ENCODE measurements at regions not wholly inside any gene's neighbourhood (a gene's known extent, or its start where the extent isn't known, plus 50 kb on each side); places are given as distances from the start of the nearest gene placed in this dataset.

- Histone ChIP-seq H3K27ac (no peak overlapping the region), H3K9me3 (no peaks in the 10 kb centered on the region), H3K36me3 (ENCODE audit: low read depth, missing control alignments) (no peaks in the 10 kb centered on the region), H3K27me3 (no peaks in the 10 kb centered on the region), H3K4me3 (no peak overlapping the region), H3K4me1 (no peaks in the 10 kb centered on the region)
- whole genome bisulfite sequencing, 2 donors = 77 to 88% methylated on average over 3 of the region's 3 CpGs
- no peak for DNase-seq
- no peak for TF ChIP-seq POLR2A (IDR thresholded peaks at IDR 0.05)
- TF ChIP-seq CTCF (IDR thresholded peaks at IDR 0.05) = no peak
- intact Hi-C loops (cut with DNase I; ENCODE audit: low total_unique reads) = no loop called here
Observed at GRCh38 chr10:3229815-3230214, 57.2 kb upstream of the PITRM1 start.

GRCh38 chr10:3228629-3228945 lies 56.0 kb upstream of the PITRM1 start:
- Histone ChIP-seq H3K36me3 (ENCODE audit: low read depth, missing control alignments) (no peaks in the 10 kb centered on the region), H3K27me3 (no peaks in the 10 kb centered on the region), H3K4me1 (no peaks in the 10 kb centered on the region), H3K9me3 (no peaks in the 10 kb centered on the region), H3K4me3 (no peak overlapping the region), H3K27ac (no peak overlapping the region)
- no peak for DNase-seq
- TF ChIP-seq CTCF (IDR thresholded peaks at IDR 0.05) (no peak), POLR2A (IDR thresholded peaks at IDR 0.05) (no peak)
- WGBS, 2 donors = 82 to 85% methylated on average over 10 of the region's 10 CpGs
- intact Hi-C loops (cut with DNase I; ENCODE audit: low total_unique reads) = no loop called here

- no peak for TF ChIP-seq CTCF (IDR thresholded peaks at IDR 0.05)
- TF ChIP-seq POLR2A (IDR thresholded peaks at IDR 0.05) = no peak
Observed at GRCh38 chr10:3226960-3227744, 54.6 kb upstream of the PITRM1 start.

GRCh38 chr10:3225561-3225960 lies 53.0 kb upstream of the PITRM1 start:
- 78 to 81% methylated on average over 3 of the region's 3 CpGs for WGBS, 2 donors
- Histone ChIP-seq H3K4me3 (no peak overlapping the region), H3K27ac (no peak overlapping the region), H3K27me3 (no peaks in the 10 kb centered on the region), H3K36me3 (ENCODE audit: low read depth, missing control alignments) (no peaks in the 10 kb centered on the region), H3K9me3 (no peaks in the 10 kb centered on the region), H3K4me1 (no peaks in the 10 kb centered on the region)
- no peak for DNase-seq
- TF ChIP-seq CTCF (IDR thresholded peaks at IDR 0.05) (no peak), POLR2A (IDR thresholded peaks at IDR 0.05) (no peak)
- intact Hi-C loops (cut with DNase I; ENCODE audit: low total_unique reads) = no loop called here

More at GRCh38 chr10:3226960-3227744, 54.6 kb upstream of the PITRM1 start:
- 34 to 38% methylated on average over 11 of the region's 11 CpGs for WGBS, 2 donors
- Histone ChIP-seq H3K9me3 (no peaks in the 10 kb centered on the region), H3K27me3 (no peaks in the 10 kb centered on the region), H3K4me3 (no peak overlapping the region), H3K27ac (peak overlapping the region in 1 of 2 donors; percentile 19), H3K36me3 (ENCODE audit: low read depth, missing control alignments) (no peaks in the 10 kb centered on the region), H3K4me1 (no peaks in the 10 kb centered on the region)
- intact Hi-C loops (cut with DNase I; ENCODE audit: low total_unique reads) = no loop called here
- no peak for DNase-seq

- Histone ChIP-seq H3K9me3 (no peaks in the 10 kb centered on the region), H3K27me3 (no peaks in the 10 kb centered on the region), H3K4me3 (no peak overlapping the region), H3K27ac (no peak overlapping the region), H3K36me3 (ENCODE audit: low read depth, missing control alignments) (no peaks in the 10 kb centered on the region), H3K4me1 (no peaks in the 10 kb centered on the region)
- TF ChIP-seq POLR2A (IDR thresholded peaks at IDR 0.05) (no peak), CTCF (IDR thresholded peaks at IDR 0.05) (no peak)
- no peak for DNase-seq
- whole genome bisulfite sequencing, 2 donors = 96% methylated on average over 3 of the region's 3 CpGs
- intact Hi-C loops (cut with DNase I; ENCODE audit: low total_unique reads) = no loop called here
Observed at GRCh38 chr10:3224241-3224640, 51.7 kb upstream of the PITRM1 start.
